Psoas muscle (tissue), 7 donors: ENCODE measurements at regions not wholly inside any gene's neighbourhood (a gene's known extent, or its start where the extent isn't known, plus 50 kb on each side); places are given as distances from the start of the nearest gene placed in this dataset.

Experiments
- ATAC-seq, 4 donors: fragments of 200-7000 bp; cut with Tn5 transposase; one replicate each; pipeline ENCODE4 v1.9.1; 2020; ENCODE audit warnings: moderate library complexity in 3 of 4, mild to moderate bottlenecking in 2 of 4
- DNase-seq, 2 donors: peaks; one replicate each; pipeline ENCODE4 v3.0.0-alpha.2; 2020
- H3K27ac ChIP-seq: fragments of 200-600 bp; one replicate; pipeline ENCODE4 v1.8.0; 2022
- H3K27me3 ChIP-seq, 3 donors: fragments of 200-600 bp in 1 of 3; one replicate each; pipeline versions ENCODE4 v1.6.1 to v1.8.0; 2013 to 2022; ENCODE audit warnings: low read length in 2 of 3, mild to moderate bottlenecking in 2 of 3, moderate library complexity in 1 of 3; ENCODE audit not compliant: insufficient read depth in 3 of 3
- H3K36me3 ChIP-seq, 2 donors: fragments of 200-600 bp in 1 of 2; one replicate each; pipeline versions ENCODE4 v1.6.1 to v1.8.0; 2013 to 2022; ENCODE audit warnings: low read depth in 1 of 2, mild to moderate bottlenecking in 1 of 2, moderate library complexity in 1 of 2; ENCODE audit not compliant: insufficient read depth in 1 of 2
- H3K4me1 ChIP-seq: fragments of 200-600 bp; one replicate; pipeline ENCODE4 v1.8.0; 2022
- H3K4me3 ChIP-seq: fragments of 200-600 bp; one replicate; pipeline ENCODE4 v1.8.0; 2022; ENCODE audit warnings: mild to moderate bottlenecking
- H3K9me3 ChIP-seq: fragments of 200-600 bp; one replicate; pipeline ENCODE4 v1.8.0; 2022
- CTCF ChIP-seq: fragments of 200-600 bp; IDR thresholded peaks from one replicate; pipeline ENCODE4 v1.8.0; 2022; ENCODE audit warnings: antibody characterized with exemption
- WGBS, 3 donors: extraction: QIAGEN DNeasy Blood & Tissue Kit; methylation state at CpG; one replicate each; pipeline versions ENCODE4 v1.1.6 to v1.1.7; 2013; 5-methylcytosine and 5-hydroxymethylcytosine counted together
- intact Hi-C, 2 donors: fragments of 100-400 bp; cut with DNase I; formaldehyde crosslinking; loops; one replicate each; pipeline versions ENCODE4 v1.11.0 to v1.14.2; 2022
- donor health status: healthy with polysubstance abuse.
- donor health status: DM: no; HTN: no; CAD: no; lungs with moderate emphysema.
- donor health status: Bipolar disorder and iron deficiency.
- donor health status: healthy.
- donor health status: DM: yes; HTN: yes; CAD: no.
- donor health status: DM: no; HTN: no; CAD: no.
- donor health status: DM: yes; HTN: yes; CAD: no.

- DNase-seq, result no peak
- Histone ChIP-seq H3K9me3 (no peaks in the 10 kb centered on the region), H3K27me3 (peaks cover 0 to 13% (median 3%) of the 10 kb centered on the region in 3 donors), H3K27ac (no peak overlapping the region), H3K4me1 (no peaks in the 10 kb centered on the region), H3K36me3 (no peaks in the 10 kb centered on the region), H3K4me3 (no peak overlapping the region)
- 96 to 98% (median 97%) methylated on average over 3 of the region's 3 CpGs for WGBS, 3 donors
- TF ChIP-seq CTCF, result no peak
- no peak for ATAC-seq
- intact Hi-C loops, result no loop called here
These were observed 217.0 kb upstream of the TLE3 start for GRCh38 chr15:70314688-70315087.

- WGBS, 3 donors, result 94 to 99% (median 95%) methylated on average over 3 of the region's 3 CpGs
These were observed 216.3 kb upstream of the TLE3 start for GRCh38 chr15:70314018-70314354.

GRCh38 chr15:70313099-70314017 is 215.6 kb upstream of the TLE3 start:
- WGBS, 3 donors, result 93 to 97% (median 94%) methylated on average over 9 of the region's 9 CpGs
- Histone ChIP-seq H3K4me1 (no peaks in the 10 kb centered on the region), H3K27me3 (peaks cover 0 to 19% (median 3%) of the 10 kb centered on the region in 3 donors), H3K36me3 (no peaks in the 10 kb centered on the region), H3K4me3 (no peak overlapping the region), H3K9me3 (no peaks in the 10 kb centered on the region), H3K27ac (no peak overlapping the region)
- DNase-seq (no peak), ATAC-seq (no peak)
- no peak for TF ChIP-seq CTCF
- intact Hi-C loops, result no loop called here

More at GRCh38 chr15:70314018-70314354, 216.3 kb upstream of the TLE3 start:
- intact Hi-C loops, result no loop called here
- no peak overlapping the region for H3K27ac ChIP-seq
- ATAC-seq (no peak), DNase-seq (no peak)
- H3K4me3 ChIP-seq, result no peak overlapping the region
- no peaks in the 10 kb centered on the region for H3K4me1 ChIP-seq
- H3K9me3 ChIP-seq, result no peaks in the 10 kb centered on the region
- H3K36me3 ChIP-seq, result no peaks in the 10 kb centered on the region
- H3K27me3 ChIP-seq, result peaks cover 0 to 14% (median 3%) of the 10 kb centered on the region in 3 donors
- no peak for TF ChIP-seq CTCF

- ATAC-seq, result no peak
- no peak for DNase-seq
- intact Hi-C loops, result no loop called here
- Histone ChIP-seq H3K36me3 (no peaks in the 10 kb centered on the region), H3K4me3 (no peak overlapping the region), H3K9me3 (no peaks in the 10 kb centered on the region), H3K4me1 (no peaks in the 10 kb centered on the region), H3K27me3 (peaks cover 0 to 21% (median 3%) of the 10 kb centered on the region in 3 donors), H3K27ac (no peak overlapping the region)
- 58 to 65% (median 61%) methylated on average over 1 of the region's 1 CpG for WGBS, 3 donors
- no peak for TF ChIP-seq CTCF
These were observed 214.1 kb upstream of the TLE3 start for GRCh38 chr15:70311821-70312220.
